Ovary (tissue), 7 donors: ENCODE measurements at regions not wholly inside any gene's neighbourhood (a gene's known extent, or its start where the extent isn't known, plus 50 kb on each side); places are given as distances from the start of the nearest gene placed in this dataset.

ENCODE experiments used
- DNase-seq, 5 donors: peaks; one replicate each; pipeline ENCODE4 v3.0.0-alpha.2; 2019 to 2020
- H3K27ac ChIP-seq, 2 donors: fragments of 200-600 bp; one replicate each; pipeline versions ENCODE4 v1.5.1 to v1.8.0; 2019 to 2022
- H3K27me3 ChIP-seq: fragments of 200-600 bp; one replicate; pipeline ENCODE4 v1.8.0; 2022
- H3K36me3 ChIP-seq: fragments of 200-600 bp; sonication (generic); one replicate; pipeline ENCODE4 v1.5.1; 2019
- H3K4me1 ChIP-seq: one replicate; pipeline ENCODE4 v1.8.1; 2013; ENCODE audit warnings: mild to moderate bottlenecking, moderate library complexity; ENCODE audit not compliant: insufficient read depth
- H3K4me3 ChIP-seq: fragments of 200-600 bp; sonication (generic); one replicate; pipeline ENCODE4 v1.5.1; 2017
- H3K9me3 ChIP-seq, 2 donors: fragments of 200-600 bp in 1 of 2; sonication (generic) in 1 of 2; one replicate each; pipeline versions ENCODE4 v1.5.1 to v1.8.1; 2013 to 2019; ENCODE audit warnings: mild to moderate bottlenecking in 1 of 2, moderate library complexity in 1 of 2
- EP300 ChIP-seq: sonication (generic); formaldehyde crosslinking; IDR thresholded peaks from one replicate; pipeline ENCODE4 v1.6.1; 2017; ENCODE audit warnings: antibody characterized with exemption
- POLR2A ChIP-seq: fragments of 450-650 bp; IDR thresholded peaks from one replicate; pipeline ENCODE4 v1.6.1; 2017; ENCODE audit warnings: antibody characterized with exemption, mild to moderate bottlenecking, moderate library complexity
- WGBS, 3 donors: extraction: QIAGEN DNeasy Blood & Tissue Kit in 1 of 3; methylation state at CpG; one replicate each; pipeline versions ENCODE4 v1.1.5 to v1.1.7; 2013 to 2017; 5-methylcytosine and 5-hydroxymethylcytosine counted together
- intact Hi-C, 4 donors: fragments of 100-400 bp; cut with DNase I; formaldehyde crosslinking; loops; one replicate each; pipeline versions ENCODE4 v1.11.0 to v1.15.1; 2022 to 2023
- TF ChIP-seq, protein P1 (sequence below), 3 donors: fragments of 450-650 bp in 2 of 3; fragments of 200-600 bp in 1 of 3; IDR thresholded peaks; one replicate each; pipeline versions ENCODE4 v1.5.1 to v1.8.0; 2016 to 2022; ENCODE audit warnings: antibody characterized with exemption in 3 of 3, mild to moderate bottlenecking in 1 of 3
- donor health status: DM: no; HTN: no; CAD: no; lungs with moderate emphysema.
- donor health status: DM: no; HTN: no; CAD: no.
- donor health status: Bipolar disorder and iron deficiency.
- donor health status: DM: no; HTN: no; CAD: no.
- donor health status: DM: yes; HTN: yes; CAD: no.

DNA sequence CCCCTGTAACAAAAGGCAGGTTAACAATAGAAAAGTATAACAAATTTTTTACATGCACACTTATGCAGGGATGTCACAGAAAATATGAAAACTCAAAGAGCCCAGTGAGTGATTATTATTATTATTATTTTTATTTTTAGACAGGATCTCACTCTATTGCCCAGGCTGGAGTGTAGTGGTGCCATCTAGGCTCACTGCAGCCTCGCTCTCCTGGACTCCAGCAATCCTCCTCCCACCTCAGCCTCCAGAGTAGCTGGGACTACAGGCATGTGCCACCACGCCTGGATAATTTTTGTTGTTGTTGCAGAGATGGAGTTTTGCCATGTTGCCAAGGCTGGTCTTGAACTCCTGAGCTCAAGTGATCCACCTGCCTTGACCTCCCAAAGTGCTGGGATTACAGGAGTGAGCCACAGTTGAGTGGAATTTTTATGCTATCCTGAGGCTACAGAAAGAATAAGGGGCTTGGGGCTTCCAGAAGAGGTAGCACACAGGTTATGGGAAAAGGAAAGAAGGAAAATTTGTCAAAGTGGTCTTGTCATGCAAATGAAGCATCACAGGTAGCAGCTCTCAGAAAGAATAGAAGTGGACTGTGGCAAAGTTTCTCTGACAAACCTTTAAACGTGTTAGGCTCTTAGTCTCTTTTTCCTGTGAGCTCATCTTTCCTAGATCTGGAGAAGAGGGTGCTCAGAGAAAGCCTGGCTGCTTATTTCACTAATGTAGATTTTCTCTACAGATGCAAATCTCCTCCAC is 87.7 kb upstream of the LSM14A start:
- Histone ChIP-seq H3K4me1 (peaks cover 6% of the 10 kb centered on the region), H3K27me3 (no peaks in the 10 kb centered on the region), H3K36me3 (no peaks in the 10 kb centered on the region), H3K27ac (no peak overlapping the region), H3K4me3 (no peak overlapping the region), H3K9me3 (no peaks in the 10 kb centered on the region)
- WGBS, 3 donors = 63 to 72% (median 65%) methylated on average over 3 of the region's 3 CpGs
- intact Hi-C loops = no loop called here
- no peak for DNase-seq
- TF ChIP-seq, protein P1, sequence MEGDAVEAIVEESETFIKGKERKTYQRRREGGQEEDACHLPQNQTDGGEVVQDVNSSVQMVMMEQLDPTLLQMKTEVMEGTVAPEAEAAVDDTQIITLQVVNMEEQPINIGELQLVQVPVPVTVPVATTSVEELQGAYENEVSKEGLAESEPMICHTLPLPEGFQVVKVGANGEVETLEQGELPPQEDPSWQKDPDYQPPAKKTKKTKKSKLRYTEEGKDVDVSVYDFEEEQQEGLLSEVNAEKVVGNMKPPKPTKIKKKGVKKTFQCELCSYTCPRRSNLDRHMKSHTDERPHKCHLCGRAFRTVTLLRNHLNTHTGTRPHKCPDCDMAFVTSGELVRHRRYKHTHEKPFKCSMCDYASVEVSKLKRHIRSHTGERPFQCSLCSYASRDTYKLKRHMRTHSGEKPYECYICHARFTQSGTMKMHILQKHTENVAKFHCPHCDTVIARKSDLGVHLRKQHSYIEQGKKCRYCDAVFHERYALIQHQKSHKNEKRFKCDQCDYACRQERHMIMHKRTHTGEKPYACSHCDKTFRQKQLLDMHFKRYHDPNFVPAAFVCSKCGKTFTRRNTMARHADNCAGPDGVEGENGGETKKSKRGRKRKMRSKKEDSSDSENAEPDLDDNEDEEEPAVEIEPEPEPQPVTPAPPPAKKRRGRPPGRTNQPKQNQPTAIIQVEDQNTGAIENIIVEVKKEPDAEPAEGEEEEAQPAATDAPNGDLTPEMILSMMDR (IDR thresholded peaks at IDR 0.05) = no peak
- TF ChIP-seq EP300 (no peak), POLR2A (no peak)

DNA sequence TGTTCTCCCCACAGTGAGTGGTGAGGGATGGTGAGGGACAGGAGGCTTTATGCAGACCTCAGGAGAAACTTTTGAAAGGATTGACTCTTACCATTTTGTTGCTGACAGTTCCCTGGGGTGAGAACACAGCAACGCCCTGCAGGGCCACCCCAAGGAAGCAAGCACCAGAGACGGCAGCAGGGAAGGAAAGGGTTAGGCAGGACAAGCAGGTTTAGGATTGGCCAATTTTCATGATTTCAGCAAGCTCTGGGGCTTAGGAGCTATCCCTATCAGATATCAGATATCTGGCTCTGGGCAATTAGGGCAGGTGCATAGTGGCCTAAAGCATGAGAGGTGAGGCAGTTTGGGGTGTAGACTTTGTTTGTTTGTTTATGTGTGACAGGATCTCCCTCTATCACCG is 87.0 kb upstream of the LSM14A start:
- H3K4me1 ChIP-seq = peaks cover 6% of the 10 kb centered on the region

DNA sequence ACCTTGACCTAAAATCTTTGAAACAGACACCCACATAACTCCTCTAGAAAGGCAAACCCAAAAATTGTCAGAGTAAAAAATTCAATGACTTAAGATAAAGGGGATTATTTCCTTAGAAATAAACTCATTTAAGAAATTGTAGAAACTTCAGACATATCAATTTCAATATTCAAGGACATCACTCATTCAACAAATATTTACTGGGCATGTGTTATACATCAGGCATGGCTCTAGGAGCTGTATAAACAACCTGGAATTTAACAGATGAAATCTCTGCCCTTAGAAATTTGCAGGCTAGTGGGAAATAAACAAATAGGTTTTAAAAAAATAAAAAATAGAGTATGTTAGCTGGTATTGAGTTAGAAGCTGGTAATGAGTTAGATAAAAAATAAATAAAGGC is 84.0 kb upstream of the LSM14A start:
- DNase-seq = no peak
- H3K36me3 ChIP-seq = no peaks in the 10 kb centered on the region
- no peaks in the 10 kb centered on the region for H3K9me3 ChIP-seq
- H3K4me3 ChIP-seq = no peak overlapping the region
- no peak overlapping the region for H3K27ac ChIP-seq
- TF ChIP-seq EP300 = no peak
- TF ChIP-seq, protein P1 (IDR thresholded peaks at IDR 0.05) = no peak
- TF ChIP-seq POLR2A = no peak
- no peaks in the 10 kb centered on the region for H3K27me3 ChIP-seq
- peaks cover 3% of the 10 kb centered on the region for H3K4me1 ChIP-seq
- intact Hi-C loops = no loop called here

More for the DNA sequence above, 87.0 kb upstream of the LSM14A start:
- Histone ChIP-seq H3K4me3 (no peak overlapping the region), H3K36me3 (no peaks in the 10 kb centered on the region), H3K27ac (no peak overlapping the region), H3K9me3 (no peaks in the 10 kb centered on the region), H3K27me3 (no peaks in the 10 kb centered on the region)
- DNase-seq = no peak
- intact Hi-C loops = no loop called here
- TF ChIP-seq EP300 = no peak
- TF ChIP-seq, protein P1 (IDR thresholded peaks at IDR 0.05) = no peak
- TF ChIP-seq POLR2A = no peak
- 71 to 72% (median 72%) methylated on average over 3 of the region's 3 CpGs for WGBS, 3 donors

DNA sequence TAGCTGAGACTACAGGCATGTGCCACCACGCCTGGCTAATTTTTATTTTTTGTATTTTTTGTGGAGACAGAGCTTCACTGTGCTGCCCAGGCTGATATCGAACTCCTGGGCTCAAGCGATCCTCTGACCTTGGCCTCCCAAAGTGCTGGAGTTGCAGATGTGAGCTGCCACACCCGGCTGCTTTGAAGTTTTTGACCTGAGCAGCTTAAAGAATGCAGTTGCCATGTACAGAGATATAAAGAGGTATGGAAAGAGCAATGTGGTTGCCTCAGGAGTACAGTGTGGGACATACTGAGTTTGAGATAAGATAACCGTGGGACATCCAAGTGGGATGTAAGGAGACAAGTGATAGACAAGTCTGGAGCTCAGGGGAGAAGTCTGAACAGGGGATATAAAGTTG is 82.7 kb upstream of the LSM14A start:
- Histone ChIP-seq H3K4me1 (no peaks in the 10 kb centered on the region), H3K27me3 (no peaks in the 10 kb centered on the region), H3K9me3 (no peaks in the 10 kb centered on the region), H3K4me3 (no peak overlapping the region), H3K36me3 (no peaks in the 10 kb centered on the region), H3K27ac (no peak overlapping the region)
- WGBS, 3 donors = 83 to 88% (median 87%) methylated on average over 5 of the region's 5 CpGs
- intact Hi-C loops = no loop called here
- DNase-seq = no peak
- TF ChIP-seq POLR2A = no peak
- TF ChIP-seq, protein P1 (IDR thresholded peaks at IDR 0.05) = no peak
- no peak for TF ChIP-seq EP300
